ENCODE measurements at regions not wholly inside any gene's neighbourhood (a gene's known extent, or its start where the extent isn't known, plus 50 kb on each side); places are given as distances from the start of the nearest gene placed in this dataset.
A peak's percentile ranks its signal among the peaks of the same experiment; 100 is the strongest.
"Not testable (repeated sequence)": the region's sequence is repeated elsewhere in the genome, so short reads cannot be mapped to it uniquely, and the experiment has no call there.

- no peak for DNase-seq
Observed at GRCh38 chr5:87751824-87752223, 339.1 kb upstream of the CCNH start.

- DNase-seq, result no peak
Observed at GRCh38 chr5:87746891-87747377, 334.2 kb upstream of the CCNH start.

GRCh38 chr5:87746341-87746740 is 333.6 kb upstream of the CCNH start:
- DNase-seq, result no peak

- peak; percentile 3 to 5 for DNase-seq
Observed at GRCh38 chr5:87741881-87742280, 329.2 kb upstream of the CCNH start.

- DNase-seq, result no peak
Observed at GRCh38 chr5:87735923-87736322, 323.2 kb upstream of the CCNH start.

- DNase-seq, result no peak
Observed at GRCh38 chr5:87733897-87734296, 321.2 kb upstream of the CCNH start.

- DNase-seq, result no peak
Observed at GRCh38 chr5:87732875-87733768, 320.4 kb upstream of the CCNH start.

- DNase-seq, result no peak
Observed at GRCh38 chr5:87729781-87730180, 317.1 kb upstream of the CCNH start.

GRCh38 chr5:87722286-87722685 is 309.6 kb upstream of the CCNH start:
- DNase-seq, result no peak

- DNase-seq, result not testable (repeated sequence)
Observed at GRCh38 chr5:87718224-87718925, 305.6 kb upstream of the CCNH start.

GRCh38 chr5:87717761-87718160 is 305.0 kb upstream of the CCNH start:
- no peak for DNase-seq

GRCh38 chr5:87705876-87706275 is 293.1 kb upstream of the CCNH start:
- DNase-seq, result no peak

- DNase-seq, result no peak
Observed at GRCh38 chr5:87686975-87687374, 274.2 kb upstream of the CCNH start.

GRCh38 chr5:87686018-87686417 is 273.3 kb upstream of the CCNH start:
- no peak for DNase-seq

- no peak for DNase-seq
Observed at GRCh38 chr5:87674235-87674634, 261.5 kb upstream of the CCNH start.

- DNase-seq, result no peak
Observed at GRCh38 chr5:87671146-87671545, 258.4 kb upstream of the CCNH start.

- DNase-seq, result no peak
Observed at GRCh38 chr5:87665166-87665565, 252.4 kb upstream of the CCNH start.

- DNase-seq, result no peak
Observed at GRCh38 chr5:87661784-87662566, 249.2 kb upstream of the CCNH start.

GRCh38 chr5:87653242-87653641 is 240.5 kb upstream of the CCNH start:
- no peak for DNase-seq

- no peak for DNase-seq
Observed at GRCh38 chr5:87650284-87650683, 237.6 kb upstream of the CCNH start.

- DNase-seq, result no peak
Observed at GRCh38 chr5:87649455-87649854, 236.7 kb upstream of the CCNH start.

- DNase-seq, result no peak
Observed at GRCh38 chr5:87645224-87645623, 232.5 kb upstream of the CCNH start.
